ENCODE measurements at regions not wholly inside any gene's neighbourhood (a gene's known extent, or its start where the extent isn't known, plus 50 kb on each side); places are given as distances from the start of the nearest gene placed in this dataset.

DNA sequence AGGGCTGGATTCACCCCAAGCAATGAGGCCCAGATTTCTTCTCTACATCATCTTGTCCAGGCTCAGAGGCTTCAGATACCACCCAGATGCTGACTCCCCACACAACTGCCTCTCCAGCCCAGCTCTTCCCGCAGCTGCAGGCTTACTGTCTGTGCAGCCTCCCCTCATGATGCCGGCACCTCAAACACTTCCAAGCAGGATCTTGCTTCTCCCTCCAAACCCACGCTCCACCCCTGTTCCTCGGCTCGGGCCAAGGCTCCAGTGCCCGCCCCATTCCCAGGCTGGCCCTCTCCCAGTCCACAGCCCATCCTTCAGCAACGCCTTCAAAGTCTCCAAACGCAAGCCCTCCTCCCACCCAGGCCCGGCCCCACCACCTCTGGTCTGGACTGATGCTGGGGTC is 159.2 kb upstream of the LINGO1 start:
- TF ChIP-seq, protein P1, sequence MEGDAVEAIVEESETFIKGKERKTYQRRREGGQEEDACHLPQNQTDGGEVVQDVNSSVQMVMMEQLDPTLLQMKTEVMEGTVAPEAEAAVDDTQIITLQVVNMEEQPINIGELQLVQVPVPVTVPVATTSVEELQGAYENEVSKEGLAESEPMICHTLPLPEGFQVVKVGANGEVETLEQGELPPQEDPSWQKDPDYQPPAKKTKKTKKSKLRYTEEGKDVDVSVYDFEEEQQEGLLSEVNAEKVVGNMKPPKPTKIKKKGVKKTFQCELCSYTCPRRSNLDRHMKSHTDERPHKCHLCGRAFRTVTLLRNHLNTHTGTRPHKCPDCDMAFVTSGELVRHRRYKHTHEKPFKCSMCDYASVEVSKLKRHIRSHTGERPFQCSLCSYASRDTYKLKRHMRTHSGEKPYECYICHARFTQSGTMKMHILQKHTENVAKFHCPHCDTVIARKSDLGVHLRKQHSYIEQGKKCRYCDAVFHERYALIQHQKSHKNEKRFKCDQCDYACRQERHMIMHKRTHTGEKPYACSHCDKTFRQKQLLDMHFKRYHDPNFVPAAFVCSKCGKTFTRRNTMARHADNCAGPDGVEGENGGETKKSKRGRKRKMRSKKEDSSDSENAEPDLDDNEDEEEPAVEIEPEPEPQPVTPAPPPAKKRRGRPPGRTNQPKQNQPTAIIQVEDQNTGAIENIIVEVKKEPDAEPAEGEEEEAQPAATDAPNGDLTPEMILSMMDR (IDR thresholded peaks at IDR 0.05), result no peak
- H3K4me3 Mint-ChIP-seq (ENCODE audit: unreplicated experiment), result no peak overlapping the region
- no peaks in the 10 kb centered on the region for H3K36me3 Mint-ChIP-seq (ENCODE audit: unreplicated experiment)
- no peak overlapping the region for H3K27ac Mint-ChIP-seq (ENCODE audit: unreplicated experiment)
- DNase-seq (ENCODE audit: extremely low spot score, unreplicated experiment), result no peak
- H3K27me3 Mint-ChIP-seq (ENCODE audit: unreplicated experiment), result peaks cover 24% of the 10 kb centered on the region
- H3K9me3 Mint-ChIP-seq (ENCODE audit: unreplicated experiment), result no peaks in the 10 kb centered on the region
- H3K4me1 Mint-ChIP-seq (ENCODE audit: unreplicated experiment), result no peaks in the 10 kb centered on the region

DNA sequence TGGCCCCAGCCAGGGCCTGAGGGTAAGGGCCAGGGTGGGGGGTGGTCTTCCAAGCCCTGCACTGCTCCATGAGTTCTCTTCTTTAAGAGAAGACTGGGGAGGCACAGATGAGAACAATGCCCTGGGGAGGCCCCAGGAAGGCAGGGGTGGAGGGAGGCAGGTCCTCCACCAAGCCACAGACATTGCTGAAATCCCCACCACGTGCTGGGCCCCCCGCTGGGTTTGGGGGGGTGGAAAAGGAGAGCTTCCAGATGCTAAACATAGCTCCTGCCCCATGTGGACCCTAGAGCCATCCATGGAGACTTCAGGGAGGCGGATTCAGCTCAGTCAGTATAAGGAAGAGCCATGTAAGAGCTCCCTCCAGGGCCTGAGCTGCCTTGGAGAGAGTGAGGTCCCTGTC is 157.8 kb upstream of the LINGO1 start:
- Mint-ChIP-seq H3K27ac (ENCODE audit: unreplicated experiment) (no peak overlapping the region), H3K4me3 (ENCODE audit: unreplicated experiment) (no peak overlapping the region), H3K27me3 (ENCODE audit: unreplicated experiment) (peaks cover 27% of the 10 kb centered on the region), H3K36me3 (ENCODE audit: unreplicated experiment) (no peaks in the 10 kb centered on the region), H3K9me3 (ENCODE audit: unreplicated experiment) (no peaks in the 10 kb centered on the region), H3K4me1 (ENCODE audit: unreplicated experiment) (no peaks in the 10 kb centered on the region)
- DNase-seq (ENCODE audit: extremely low spot score, unreplicated experiment), result no peak
- TF ChIP-seq, protein P1 (IDR thresholded peaks at IDR 0.05), result no peak

DNA sequence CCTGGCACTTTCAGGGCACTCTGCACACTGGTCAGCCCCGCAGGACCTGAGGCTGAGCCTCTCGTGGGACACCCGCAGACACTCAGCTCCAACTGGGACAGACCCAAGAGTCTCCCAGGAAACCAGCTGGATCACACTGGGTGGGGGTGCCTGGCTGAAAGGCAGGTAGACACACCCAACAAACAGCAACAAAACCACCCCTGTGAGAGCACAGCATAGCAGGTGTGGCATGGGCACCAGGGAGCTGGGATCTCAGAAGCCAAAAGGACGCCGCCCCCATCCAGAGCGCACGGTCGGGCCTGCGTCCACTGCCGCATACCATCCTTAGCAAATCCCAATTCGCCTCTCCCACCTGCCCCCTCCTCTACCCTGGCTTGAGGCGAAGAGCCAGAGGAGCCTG is 154.2 kb upstream of the LINGO1 start:
- no peak for DNase-seq (ENCODE audit: extremely low spot score, unreplicated experiment)
- no peak overlapping the region for H3K4me3 Mint-ChIP-seq (ENCODE audit: unreplicated experiment)
- TF ChIP-seq, protein P1 (IDR thresholded peaks at IDR 0.05), result no peak
- no peaks in the 10 kb centered on the region for H3K36me3 Mint-ChIP-seq (ENCODE audit: unreplicated experiment)
- H3K27ac Mint-ChIP-seq (ENCODE audit: unreplicated experiment), result no peak overlapping the region
- no peaks in the 10 kb centered on the region for H3K4me1 Mint-ChIP-seq (ENCODE audit: unreplicated experiment)
- peaks cover 35% of the 10 kb centered on the region for H3K27me3 Mint-ChIP-seq (ENCODE audit: unreplicated experiment)
- H3K9me3 Mint-ChIP-seq (ENCODE audit: unreplicated experiment), result no peaks in the 10 kb centered on the region

DNA sequence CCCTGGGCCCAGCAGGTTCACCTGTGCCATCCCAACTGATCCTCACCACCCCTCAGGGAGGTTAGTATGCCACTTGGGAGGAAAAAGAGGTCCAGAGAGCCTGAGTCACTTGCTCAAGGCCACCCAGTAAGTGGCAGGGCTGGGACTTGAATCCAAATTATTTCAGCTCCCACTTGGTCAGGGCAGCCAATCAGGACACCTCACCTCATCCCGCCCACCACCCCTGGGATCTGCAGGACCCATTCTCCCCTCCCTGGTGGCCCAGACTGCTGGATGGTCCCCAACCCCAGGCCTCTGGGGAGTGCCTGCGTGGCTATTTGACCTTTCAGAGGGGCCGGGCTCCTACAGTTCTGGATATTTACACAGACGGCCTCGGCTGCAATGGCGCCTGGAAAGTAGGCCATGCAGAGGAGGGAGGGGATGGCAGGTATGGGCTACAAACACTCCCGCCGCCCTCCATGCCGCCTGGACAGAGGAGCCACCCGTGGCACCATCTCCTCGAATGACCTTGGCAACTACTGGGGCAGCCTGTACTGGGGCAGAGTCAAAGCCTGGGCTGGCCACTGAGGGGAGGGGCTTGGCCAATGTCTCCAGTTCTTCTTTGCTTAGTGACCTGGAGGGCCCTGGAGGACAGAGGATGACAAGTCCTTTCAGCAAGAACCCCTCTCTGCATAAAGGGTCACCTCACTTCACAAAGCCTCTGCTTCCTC is 153.6 kb upstream of the LINGO1 start:
- no peak for DNase-seq (ENCODE audit: extremely low spot score, unreplicated experiment)
- no peaks in the 10 kb centered on the region for H3K9me3 Mint-ChIP-seq (ENCODE audit: unreplicated experiment)
- TF ChIP-seq, protein P1 (IDR thresholded peaks at IDR 0.05), result no peak
- no peaks in the 10 kb centered on the region for H3K36me3 Mint-ChIP-seq (ENCODE audit: unreplicated experiment)
- no peaks in the 10 kb centered on the region for H3K4me1 Mint-ChIP-seq (ENCODE audit: unreplicated experiment)
- no peak overlapping the region for H3K27ac Mint-ChIP-seq (ENCODE audit: unreplicated experiment)
- H3K4me3 Mint-ChIP-seq (ENCODE audit: unreplicated experiment), result no peak overlapping the region
- H3K27me3 Mint-ChIP-seq (ENCODE audit: unreplicated experiment), result peaks cover 31% of the 10 kb centered on the region

DNA sequence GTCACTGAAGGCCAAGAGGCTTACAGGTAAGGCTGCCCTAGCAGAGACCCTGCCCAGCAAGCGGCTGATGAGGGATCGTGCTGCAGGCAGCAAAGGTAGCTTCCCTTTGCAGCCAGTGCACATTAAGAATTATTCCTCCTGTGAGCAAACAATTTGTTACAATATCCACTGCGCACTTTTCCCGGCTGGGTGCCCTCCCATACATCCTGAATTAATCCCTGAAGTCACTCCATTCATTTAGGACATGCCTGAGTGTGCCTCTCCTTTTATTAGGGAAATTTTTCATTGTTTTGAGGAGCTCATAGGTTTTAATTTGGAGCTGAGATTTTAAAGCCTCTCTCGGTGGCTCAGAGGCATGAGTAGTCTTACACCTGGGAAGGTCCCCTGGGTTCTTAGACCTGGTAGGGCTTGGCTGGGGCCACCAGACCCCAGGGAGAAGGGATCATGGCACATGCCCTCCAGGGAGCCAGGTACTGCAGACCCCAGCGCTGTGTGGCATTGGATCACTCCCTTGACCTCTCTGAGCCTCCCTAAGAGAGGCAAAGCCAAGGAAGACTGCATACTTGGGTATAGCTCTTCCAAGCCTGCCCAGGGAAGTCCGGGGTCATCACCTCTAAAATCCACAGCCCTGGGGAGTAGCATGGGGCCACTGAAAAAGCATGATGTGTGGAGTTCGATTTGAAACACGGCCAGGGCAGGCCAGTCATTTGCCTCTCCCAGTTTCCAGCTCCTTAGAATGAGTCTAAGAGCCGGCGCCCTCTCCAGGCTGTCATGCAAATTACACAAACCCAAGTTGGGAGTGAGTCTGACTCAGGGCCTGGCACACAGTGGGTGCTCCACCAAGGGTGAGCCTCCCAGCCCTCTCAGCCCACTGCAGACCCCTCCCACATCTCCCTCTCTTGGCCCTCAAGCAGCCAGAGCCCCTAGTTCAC is 151.9 kb upstream of the LINGO1 start:
- no peak for DNase-seq (ENCODE audit: extremely low spot score, unreplicated experiment)
- H3K4me3 Mint-ChIP-seq (ENCODE audit: unreplicated experiment), result no peak overlapping the region
- no peak overlapping the region for H3K27ac Mint-ChIP-seq (ENCODE audit: unreplicated experiment)
- no peaks in the 10 kb centered on the region for H3K4me1 Mint-ChIP-seq (ENCODE audit: unreplicated experiment)
- TF ChIP-seq, protein P1 (IDR thresholded peaks at IDR 0.05), result peak; percentile 48
- no peaks in the 10 kb centered on the region for H3K36me3 Mint-ChIP-seq (ENCODE audit: unreplicated experiment)
- peaks cover 6% of the 10 kb centered on the region for H3K9me3 Mint-ChIP-seq (ENCODE audit: unreplicated experiment)
- H3K27me3 Mint-ChIP-seq (ENCODE audit: unreplicated experiment), result peaks cover 25% of the 10 kb centered on the region
